GM13976 (cell line): ENCODE measurements at regions not wholly inside any gene's neighbourhood (a gene's known extent, or its start where the extent isn't known, plus 50 kb on each side); places are given as distances from the start of the nearest gene placed in this dataset.
"Not testable (repeated sequence)": the region's sequence is repeated elsewhere in the genome, so short reads cannot be mapped to it uniquely, and the experiment has no call there.

Source experiments
- DNase-seq: peaks from one replicate; pipeline ENCODE4 v3.0.0; 2012; ENCODE audit warnings: low spot score
- in situ Hi-C: fragments of 300-500 bp; cut with MboI; formaldehyde crosslinking; loops from one replicate; pipeline ENCODE4 v1.12.0; 2022; ENCODE audit warnings: low sequenced_read_pairs, mixed read lengths, inconsistent platforms; ENCODE audit not compliant: unreplicated experiment
- TF ChIP-seq, protein P1 (sequence below): IDR thresholded peaks from 2 replicates; pipeline ENCODE4 v1.5.1; 2012; ENCODE audit warnings: borderline replicate concordance, mild to moderate bottlenecking; ENCODE audit not compliant: insufficient read depth; ENCODE audit errors: extremely low read depth, missing control alignments, control extremely low read depth

DNA sequence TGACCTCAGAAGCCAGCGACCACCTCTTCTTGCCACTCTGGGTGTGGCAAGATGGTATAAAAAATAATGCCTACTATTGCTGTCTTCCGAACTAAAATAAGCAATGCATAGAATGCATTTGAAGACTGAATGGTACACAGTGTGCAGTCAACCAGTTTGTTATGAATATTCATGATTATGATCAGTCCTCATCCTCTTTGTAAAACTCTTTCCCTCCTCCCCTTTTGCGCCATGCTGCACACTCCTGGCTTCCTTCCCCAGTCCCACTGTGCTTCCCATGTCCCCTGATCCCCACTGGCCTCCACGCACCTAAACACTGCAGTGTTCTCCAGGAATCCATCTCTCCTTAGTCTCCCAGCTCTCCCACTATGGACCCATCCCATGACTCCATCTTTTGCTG is 348.0 kb downstream of the SOX9 start:
- in situ Hi-C loops = no loop called here
- DNase-seq = no peak
- TF ChIP-seq, protein P1, sequence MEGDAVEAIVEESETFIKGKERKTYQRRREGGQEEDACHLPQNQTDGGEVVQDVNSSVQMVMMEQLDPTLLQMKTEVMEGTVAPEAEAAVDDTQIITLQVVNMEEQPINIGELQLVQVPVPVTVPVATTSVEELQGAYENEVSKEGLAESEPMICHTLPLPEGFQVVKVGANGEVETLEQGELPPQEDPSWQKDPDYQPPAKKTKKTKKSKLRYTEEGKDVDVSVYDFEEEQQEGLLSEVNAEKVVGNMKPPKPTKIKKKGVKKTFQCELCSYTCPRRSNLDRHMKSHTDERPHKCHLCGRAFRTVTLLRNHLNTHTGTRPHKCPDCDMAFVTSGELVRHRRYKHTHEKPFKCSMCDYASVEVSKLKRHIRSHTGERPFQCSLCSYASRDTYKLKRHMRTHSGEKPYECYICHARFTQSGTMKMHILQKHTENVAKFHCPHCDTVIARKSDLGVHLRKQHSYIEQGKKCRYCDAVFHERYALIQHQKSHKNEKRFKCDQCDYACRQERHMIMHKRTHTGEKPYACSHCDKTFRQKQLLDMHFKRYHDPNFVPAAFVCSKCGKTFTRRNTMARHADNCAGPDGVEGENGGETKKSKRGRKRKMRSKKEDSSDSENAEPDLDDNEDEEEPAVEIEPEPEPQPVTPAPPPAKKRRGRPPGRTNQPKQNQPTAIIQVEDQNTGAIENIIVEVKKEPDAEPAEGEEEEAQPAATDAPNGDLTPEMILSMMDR = no peak

DNA sequence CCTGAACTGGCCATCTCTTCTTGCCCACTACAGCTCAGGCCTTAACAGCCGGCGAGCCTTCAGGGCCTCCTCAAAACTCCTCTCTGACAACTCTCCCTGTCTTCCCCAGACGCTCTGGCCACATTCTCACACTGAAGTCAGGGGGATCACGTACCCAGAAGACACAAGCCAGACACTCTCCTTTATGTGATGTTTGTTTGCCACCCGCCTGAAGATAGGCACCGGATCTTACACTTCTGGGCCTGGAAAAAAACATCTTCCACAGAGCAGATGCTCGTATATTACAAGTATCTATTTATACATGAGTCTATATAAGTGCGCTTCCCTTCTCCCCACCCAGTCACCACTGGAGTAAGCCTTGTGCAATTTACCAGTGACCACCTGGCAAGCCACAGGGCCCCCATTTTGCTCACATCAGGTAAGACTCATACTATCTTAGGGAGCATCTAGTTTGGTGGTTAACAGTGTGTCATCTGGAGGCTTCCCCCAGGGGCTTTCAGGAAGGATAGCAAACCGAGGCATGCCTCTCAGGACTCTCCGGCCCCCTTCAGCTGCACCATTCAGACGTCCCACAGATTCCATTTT is 349.4 kb downstream of the SOX9 start:
- TF ChIP-seq, protein P1 = no peak
- no peak for DNase-seq
- in situ Hi-C loops = no loop called here

DNA sequence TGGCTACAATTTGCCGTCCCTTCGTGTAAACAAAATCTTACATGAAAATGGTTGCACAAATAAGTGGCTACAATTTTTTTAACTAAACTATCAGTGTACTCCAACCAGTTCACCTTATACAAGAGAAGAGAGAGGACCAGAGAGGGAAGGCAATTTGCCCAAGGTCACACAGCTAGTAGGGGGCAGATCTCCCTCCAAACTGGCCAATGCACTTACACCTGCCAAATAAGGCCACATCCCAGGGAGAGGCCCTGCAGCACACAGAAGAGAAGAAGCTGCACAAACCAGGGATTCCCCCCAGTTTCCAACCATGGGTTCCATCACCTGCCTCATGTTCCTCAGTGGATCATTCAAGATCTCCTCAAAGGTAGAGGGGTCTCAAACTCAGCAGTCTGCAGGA is 349.9 kb downstream of the SOX9 start:
- TF ChIP-seq, protein P1 = no peak
- in situ Hi-C loops = no loop called here
- DNase-seq = no peak

DNA sequence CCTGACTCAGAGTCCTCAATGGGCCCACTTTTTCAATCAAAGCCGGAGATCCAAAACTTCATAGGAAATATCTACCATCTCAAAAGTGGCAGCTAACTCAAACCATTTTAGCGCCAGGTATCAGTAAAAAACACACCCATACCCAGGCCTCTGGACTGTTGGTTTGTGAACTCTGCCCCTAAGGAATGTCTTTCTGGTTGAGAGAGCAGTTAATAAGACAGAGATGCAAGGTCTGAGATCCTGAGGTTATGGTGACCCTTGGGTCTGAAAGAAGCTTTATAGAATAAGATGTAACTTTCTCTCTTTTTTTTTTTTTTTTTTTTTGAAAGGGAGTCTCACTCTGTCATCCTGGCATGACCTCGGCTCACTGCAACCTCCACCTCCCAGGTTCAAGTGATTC is 350.5 kb downstream of the SOX9 start:
- no peak for DNase-seq
- in situ Hi-C loops = no loop called here
- TF ChIP-seq, protein P1 = no peak

DNA sequence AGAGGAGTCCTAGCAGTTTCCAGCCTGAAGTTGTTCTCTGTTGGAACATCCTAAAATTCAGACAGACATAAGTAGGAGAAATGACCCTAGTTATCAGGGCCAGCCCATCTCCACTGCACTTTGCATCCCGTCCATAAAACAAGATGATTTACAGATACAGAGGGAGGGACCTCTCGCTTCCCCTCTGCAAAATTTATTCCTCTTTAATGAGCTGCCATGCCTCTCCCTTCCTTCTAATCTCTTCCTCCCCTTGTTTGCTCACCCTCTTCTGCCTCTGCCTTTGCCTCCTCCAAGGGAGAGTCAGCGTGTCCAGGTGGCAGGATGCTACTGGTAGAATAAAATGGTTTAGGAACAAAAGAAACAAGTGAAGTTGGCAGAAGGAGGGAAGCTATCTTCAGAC is 351.3 kb downstream of the SOX9 start:
- in situ Hi-C loops = no loop called here
- DNase-seq = no peak
- TF ChIP-seq, protein P1 = no peak

DNA sequence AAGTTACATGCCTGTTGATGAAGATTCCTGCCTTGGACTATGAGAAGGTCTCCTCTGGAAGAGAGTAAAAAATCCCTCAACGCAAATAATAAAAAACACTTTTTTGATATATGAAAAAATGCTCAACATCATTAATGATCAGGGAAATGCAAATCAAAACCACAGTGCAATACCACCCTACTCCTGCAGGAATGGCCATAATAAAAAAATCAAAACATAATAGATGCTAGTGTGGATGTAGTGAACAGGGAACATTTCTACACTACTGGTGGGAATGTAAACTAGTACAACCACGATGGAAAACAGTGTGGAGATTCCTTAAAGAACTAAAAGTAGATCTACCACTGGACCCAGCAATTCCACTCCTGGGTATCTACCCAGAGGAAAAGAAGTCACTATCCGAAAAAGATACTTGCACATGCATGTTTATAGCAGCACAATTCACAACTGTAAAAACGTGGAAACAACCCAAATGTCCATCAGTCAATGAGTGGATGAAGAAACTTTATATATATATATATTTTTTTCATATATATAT is 352.1 kb downstream of the SOX9 start:
- DNase-seq, in situ Hi-C loops: not testable (repeated sequence)

DNA sequence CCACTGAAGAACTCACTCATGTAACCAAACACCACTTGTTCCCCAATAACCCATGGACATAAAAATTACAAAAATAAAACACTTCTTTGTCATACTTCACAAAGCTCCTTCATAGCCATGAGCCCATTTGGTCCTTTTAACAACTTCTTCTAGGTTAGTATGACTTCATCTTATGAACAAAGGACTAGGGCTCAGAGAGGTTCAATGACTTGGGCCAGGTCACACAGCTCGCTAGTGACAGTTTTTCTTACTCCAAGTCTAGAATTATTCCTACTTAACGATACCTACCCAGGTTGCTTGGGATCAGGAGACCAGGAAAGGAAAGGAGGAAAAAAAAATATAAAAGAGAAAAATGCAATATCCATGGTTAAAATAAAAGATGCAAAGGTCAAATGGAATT is 353.4 kb downstream of the SOX9 start:
- no peak for DNase-seq
- in situ Hi-C loops = no loop called here
- TF ChIP-seq, protein P1 = no peak
